Cerebellar cortex (tissue), 1 donor: ENCODE measurements at regions not wholly inside any gene's neighbourhood (a gene's known extent, or its start where the extent isn't known, plus 50 kb on each side); places are given as distances from the start of the nearest gene placed in this dataset.

Experiments used
- DNase-seq: peaks from one replicate; pipeline ENCODE4 v3.0.0-alpha.2; 2015; ENCODE audit warnings: low spot score

- no peak for DNase-seq
These were observed 794.9 kb downstream of the BRD1 start for GRCh38 chr22:49032821-49033220.

- DNase-seq: no peak
These were observed 795.8 kb downstream of the BRD1 start for GRCh38 chr22:49031746-49032330.

- DNase-seq: no peak
These were observed 799.6 kb downstream of the BRD1 start for GRCh38 chr22:49028111-49028510.

GRCh38 chr22:49027368-49027670 is 800.4 kb downstream of the BRD1 start:
- DNase-seq: no peak

GRCh38 chr22:49026494-49027367 is 800.9 kb downstream of the BRD1 start:
- peak; percentile 72 for DNase-seq

GRCh38 chr22:49025791-49026493 is 801.7 kb downstream of the BRD1 start:
- no peak for DNase-seq

GRCh38 chr22:49024775-49025440 is 802.8 kb downstream of the BRD1 start:
- no peak for DNase-seq

GRCh38 chr22:49023879-49024774 is 803.5 kb downstream of the BRD1 start:
- DNase-seq: no peak

- DNase-seq: no peak
These were observed 804.4 kb downstream of the BRD1 start for GRCh38 chr22:49023161-49023878.

- no peak for DNase-seq
These were observed 804.9 kb downstream of the BRD1 start for GRCh38 chr22:49022816-49023160.

- DNase-seq: peak; percentile 81
These were observed 805.5 kb downstream of the BRD1 start for GRCh38 chr22:49021926-49022815.

- DNase-seq: no peak
These were observed 806.3 kb downstream of the BRD1 start for GRCh38 chr22:49021131-49021925.

GRCh38 chr22:49019737-49020713 is 807.6 kb downstream of the BRD1 start:
- no peak for DNase-seq

- no peak for DNase-seq
These were observed 809.1 kb downstream of the BRD1 start for GRCh38 chr22:49018601-49019000.

GRCh38 chr22:49017482-49018329 is 810.0 kb downstream of the BRD1 start:
- no peak for DNase-seq

- DNase-seq: no peak
These were observed 810.7 kb downstream of the BRD1 start for GRCh38 chr22:49016909-49017481.
